NCI-H2081 (cell line): ENCODE measurements at regions not wholly inside any gene's neighbourhood (a gene's known extent, or its start where the extent isn't known, plus 50 kb on each side); places are given as distances from the start of the nearest gene placed in this dataset.
"Not testable (repeated sequence)": the region's sequence is repeated elsewhere in the genome, so short reads cannot be mapped to it uniquely, and the experiment has no call there.

ENCODE experiments used
- DNase-seq, 2 experiments: peaks; one replicate each; lab custom pipeline; 2025; lab: John Stamatoyannopoulos, UW

- DNase-seq: no peak
Measured at GRCh38 chr6:85961125-85961524, 318.4 kb upstream of the SYNCRIP start.

GRCh38 chr6:85948481-85948880 is 305.8 kb upstream of the SYNCRIP start:
- DNase-seq: no peak

GRCh38 chr6:85945459-85946185 is 302.9 kb upstream of the SYNCRIP start:
- no peak for DNase-seq

DNA sequence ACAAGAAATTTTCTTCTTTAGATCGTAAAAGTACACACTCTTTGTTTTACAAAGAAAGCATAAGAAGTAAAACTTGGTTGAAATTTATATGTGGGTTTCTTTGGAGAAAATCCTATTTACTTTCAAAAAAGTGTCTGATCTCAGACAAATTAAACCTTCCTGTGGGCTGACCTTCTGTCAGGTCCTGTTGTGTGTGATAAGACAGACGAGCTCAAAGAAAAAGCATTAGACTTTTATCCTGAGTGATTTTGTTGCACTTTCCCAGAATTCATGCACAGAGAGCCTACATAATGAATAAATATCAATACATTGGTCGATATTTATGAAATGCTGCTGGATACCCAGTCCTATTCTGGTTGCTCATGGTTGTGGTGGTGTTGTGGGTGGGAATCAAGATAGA is 302.1 kb upstream of the SYNCRIP start:
- no peak for DNase-seq

- no peak for DNase-seq
Measured at GRCh38 chr6:85942844-85943243, 300.2 kb upstream of the SYNCRIP start.

- DNase-seq: no peak
Measured at GRCh38 chr6:85936916-85937315, 294.2 kb upstream of the SYNCRIP start.

DNA sequence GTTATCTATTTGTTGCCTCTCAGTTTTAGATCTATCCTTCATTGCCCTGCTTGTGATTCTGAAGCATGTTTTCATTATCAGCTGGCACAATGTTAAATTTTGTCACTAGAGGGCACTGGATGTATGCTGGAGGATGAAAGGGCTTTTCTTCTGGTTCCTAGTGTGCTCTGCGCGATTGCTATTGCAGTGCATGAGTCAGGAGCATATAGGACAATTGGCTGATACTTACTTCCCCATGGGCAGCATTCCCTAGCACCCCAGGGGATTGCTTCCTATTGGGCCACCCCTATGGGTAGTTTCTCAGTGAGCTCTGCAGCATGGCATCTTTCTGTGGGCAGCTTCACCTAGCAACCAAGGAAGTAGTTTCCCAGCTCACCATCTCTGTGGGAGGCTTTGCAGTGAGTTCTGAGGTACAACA is 280.3 kb upstream of the SYNCRIP start:
- DNase-seq: peak; percentile 27 to 36

- no peak for DNase-seq
Measured at GRCh38 chr6:85920782-85921181, 278.1 kb upstream of the SYNCRIP start.

- no peak for DNase-seq
Measured at GRCh38 chr6:85917522-85917921, 274.8 kb upstream of the SYNCRIP start.

DNA sequence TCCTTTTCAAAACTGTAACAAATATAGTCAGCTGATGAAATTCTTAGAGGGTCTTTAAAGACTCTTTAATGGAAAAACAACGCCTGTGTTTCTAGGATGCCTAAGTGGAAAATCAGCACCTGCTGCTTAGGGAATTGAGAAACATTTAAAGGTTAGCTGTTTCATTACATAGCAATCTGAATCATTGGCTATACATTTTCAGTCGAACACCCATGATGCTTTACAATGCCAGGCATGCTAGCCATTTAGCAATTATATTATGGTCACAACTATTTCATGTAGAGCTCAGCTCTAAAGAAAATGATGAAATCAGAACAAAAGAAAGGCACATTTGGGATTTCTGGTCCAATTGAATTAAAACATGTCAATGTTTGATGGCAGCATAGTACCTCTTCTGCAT is 270.3 kb upstream of the SYNCRIP start:
- no peak for DNase-seq

- no peak for DNase-seq
Measured at GRCh38 chr6:85912582-85912981, 269.9 kb upstream of the SYNCRIP start.

- no peak for DNase-seq
Measured at GRCh38 chr6:85911067-85911466, 268.4 kb upstream of the SYNCRIP start.

DNA sequence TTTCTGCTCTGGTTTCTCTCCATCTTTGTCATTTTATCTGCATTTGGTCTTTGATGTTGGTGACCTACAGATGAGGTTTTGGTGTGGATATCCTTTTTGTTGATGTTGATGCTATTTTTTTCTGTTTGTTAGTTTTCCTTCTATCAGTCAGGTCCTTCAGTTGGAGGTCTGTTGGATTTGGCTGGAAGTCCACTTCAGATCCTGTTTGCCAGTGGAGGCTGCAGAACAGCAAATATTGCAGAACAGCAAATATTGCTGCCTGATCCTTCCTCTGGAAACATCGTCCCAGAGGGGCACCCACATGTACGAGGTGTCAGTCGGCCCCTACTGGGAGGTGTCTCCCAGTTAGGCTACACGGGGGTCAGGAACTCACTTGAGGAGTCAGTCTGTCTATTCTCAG is 265.4 kb upstream of the SYNCRIP start:
- DNase-seq: not testable (repeated sequence)

GRCh38 chr6:85892346-85892745 is 249.7 kb upstream of the SYNCRIP start:
- no peak for DNase-seq

DNA sequence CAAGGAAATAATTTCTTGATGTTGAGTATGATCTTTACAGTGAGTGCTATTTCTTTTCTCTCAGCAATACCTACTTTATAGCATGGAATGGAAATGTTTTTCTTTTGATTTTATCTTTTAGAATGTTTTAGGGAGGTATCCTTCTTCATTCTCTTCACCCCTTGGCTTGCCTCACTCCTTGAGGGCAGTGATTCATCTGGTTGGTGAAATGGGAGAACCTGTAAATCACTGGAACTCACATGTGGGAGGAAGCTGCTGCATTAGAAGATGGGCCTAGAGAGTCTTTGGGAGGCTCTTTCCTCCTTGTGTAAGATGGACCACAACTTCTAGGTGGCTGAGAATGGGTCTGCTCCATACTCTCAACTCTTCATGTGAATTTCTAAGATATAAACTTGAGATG is 244.8 kb upstream of the SYNCRIP start:
- DNase-seq: no peak

- no peak for DNase-seq
Measured at GRCh38 chr6:85868685-85869084, 226.0 kb upstream of the SYNCRIP start.

DNA sequence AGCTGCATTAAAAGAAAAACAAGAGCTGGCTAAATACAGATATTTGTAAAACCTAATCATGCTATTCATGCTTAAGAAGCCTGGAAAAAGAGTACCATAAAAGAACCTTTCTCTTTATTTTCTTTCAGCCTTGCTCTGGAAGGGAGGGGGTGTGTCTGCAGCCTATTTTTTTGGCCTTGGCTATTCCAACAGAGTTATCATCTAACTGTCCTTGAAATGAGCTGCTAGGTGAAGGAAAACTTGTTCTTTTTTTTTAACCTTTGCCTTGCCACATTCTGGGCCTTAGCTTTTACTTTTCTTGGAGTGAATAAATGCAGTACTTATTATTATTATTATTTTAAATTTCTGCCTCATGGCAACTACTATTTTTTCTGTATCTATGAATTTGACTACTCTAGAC is 224.9 kb upstream of the SYNCRIP start:
- no peak for DNase-seq

- DNase-seq: no peak
Measured at GRCh38 chr6:85866758-85867401, 224.2 kb upstream of the SYNCRIP start.

GRCh38 chr6:85866370-85866730 is 223.7 kb upstream of the SYNCRIP start:
- no peak for DNase-seq

DNA sequence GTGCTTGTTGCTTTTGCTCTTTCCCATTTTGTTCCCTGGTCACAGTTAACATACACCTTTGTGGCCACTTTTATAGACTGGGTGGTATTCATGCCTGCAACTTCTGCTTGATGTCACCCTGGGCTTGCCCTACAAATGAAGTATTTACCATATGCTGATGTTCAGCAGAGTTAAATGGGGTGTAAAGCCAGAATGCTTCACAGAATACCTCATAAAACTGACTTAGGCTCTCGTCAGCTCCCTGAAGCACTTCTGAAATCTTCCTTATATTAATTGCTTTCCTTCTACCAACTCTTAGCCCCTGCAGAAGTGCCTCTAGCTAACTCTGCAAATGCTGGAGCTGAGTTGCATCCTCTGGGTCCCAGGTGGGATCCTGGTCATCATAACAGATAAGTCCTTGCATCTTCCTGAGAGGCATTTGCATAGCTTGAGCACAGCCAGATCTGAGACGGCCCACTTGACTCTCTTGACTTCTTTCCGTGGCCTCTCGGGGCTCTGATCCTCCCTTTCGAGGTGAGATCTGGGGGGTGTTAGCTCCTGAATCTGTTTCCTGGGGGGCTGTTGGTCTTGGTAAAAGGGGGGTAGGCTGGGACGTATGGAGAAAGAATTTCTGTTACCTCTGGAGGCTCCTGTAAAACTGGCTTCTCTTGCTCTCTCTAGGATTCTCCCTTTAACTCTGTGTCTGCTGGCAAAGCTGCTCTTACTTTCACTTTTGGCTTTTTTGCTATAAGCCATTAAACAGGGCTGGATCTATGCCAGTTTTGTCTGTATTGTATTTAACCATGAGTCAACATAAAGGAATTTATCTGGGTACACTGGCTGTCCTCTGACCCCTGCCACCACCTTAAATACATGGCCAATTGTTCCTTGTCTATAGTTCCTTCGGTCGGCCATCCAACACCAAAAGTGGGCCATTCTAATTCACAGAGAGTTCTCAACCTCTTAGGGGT is 223.0 kb upstream of the SYNCRIP start:
- no peak for DNase-seq

- no peak for DNase-seq
Measured at GRCh38 chr6:85864453-85865401, 222.0 kb upstream of the SYNCRIP start.

DNA sequence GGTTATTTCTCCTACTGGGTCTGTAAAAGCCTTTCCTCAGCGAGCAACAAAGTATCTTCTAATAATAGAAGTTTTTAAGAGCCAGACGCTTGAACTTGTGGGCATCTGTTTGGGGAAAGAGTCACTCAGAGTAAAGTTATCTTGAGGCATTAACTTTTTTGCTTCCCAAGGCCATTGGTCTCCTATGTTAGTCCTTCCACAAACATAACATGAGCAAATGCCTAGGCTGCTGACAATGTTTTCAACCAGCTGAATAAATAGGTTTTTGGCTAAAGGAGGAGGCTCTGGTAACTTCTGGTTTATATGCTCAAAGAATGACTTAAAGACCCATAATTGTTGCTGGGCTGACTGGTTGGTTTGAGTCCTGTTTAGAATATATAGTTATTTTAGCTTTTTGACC is 213.5 kb upstream of the SYNCRIP start:
- no peak for DNase-seq
